ENCODE measurements at regions not wholly inside any gene's neighbourhood (a gene's known extent, or its start where the extent isn't known, plus 50 kb on each side); places are given as distances from the start of the nearest gene placed in this dataset.

GRCh38 chr15:53367740-53368139 lies 391.7 kb downstream of the WDR72 start:
- H3K27ac ChIP-seq (ENCODE audit: low read depth in 2 of 2, low read length in 1 of 2): no peak overlapping the region
- no peaks in the 10 kb centered on the region for H3K4me1 ChIP-seq (ENCODE audit: control insufficient read depth in 2 of 2, insufficient read depth in 2 of 2, low read length in 1 of 2)
- H3K27me3 ChIP-seq (ENCODE audit: control insufficient read depth in 1 of 2, insufficient read depth in 2 of 2, low read length in 2 of 2): no peaks in the 10 kb centered on the region
- H3K4me3 ChIP-seq (ENCODE audit: low read depth in 1 of 2, low read length in 2 of 2): no peak overlapping the region
- H3K36me3 ChIP-seq (ENCODE audit: control insufficient read depth in 2 of 2, insufficient read depth in 2 of 2, low read length in 1 of 2): no peaks in the 10 kb centered on the region
- 94 to 97% methylated on average over 1 of the region's 1 CpG for WGBS, 2 donors
- no peaks in the 10 kb centered on the region for H3K9me3 ChIP-seq (ENCODE audit: control insufficient read depth in 2 of 2, insufficient read depth in 1 of 2, low read depth in 1 of 2, low read length in 1 of 2)

GRCh38 chr15:53360881-53361280 lies 398.6 kb downstream of the WDR72 start:
- Histone ChIP-seq H3K36me3 (ENCODE audit: control insufficient read depth in 2 of 2, insufficient read depth in 2 of 2, low read length in 1 of 2) (no peaks in the 10 kb centered on the region), H3K27me3 (ENCODE audit: control insufficient read depth in 1 of 2, insufficient read depth in 2 of 2, low read length in 2 of 2) (no peaks in the 10 kb centered on the region), H3K9me3 (ENCODE audit: control insufficient read depth in 2 of 2, insufficient read depth in 1 of 2, low read depth in 1 of 2, low read length in 1 of 2) (no peaks in the 10 kb centered on the region), H3K4me3 (ENCODE audit: low read depth in 1 of 2, low read length in 2 of 2) (no peak overlapping the region), H3K27ac (ENCODE audit: low read depth in 2 of 2, low read length in 1 of 2) (no peak overlapping the region), H3K4me1 (ENCODE audit: control insufficient read depth in 2 of 2, insufficient read depth in 2 of 2, low read length in 1 of 2) (no peaks in the 10 kb centered on the region)
- WGBS, 2 donors: 75% methylated on average over 4 of the region's 4 CpGs

GRCh38 chr15:53359038-53359437 lies 400.4 kb downstream of the WDR72 start:
- H3K9me3 ChIP-seq (ENCODE audit: control insufficient read depth in 2 of 2, insufficient read depth in 1 of 2, low read depth in 1 of 2, low read length in 1 of 2): no peaks in the 10 kb centered on the region
- no peak overlapping the region for H3K27ac ChIP-seq (ENCODE audit: low read depth in 2 of 2, low read length in 1 of 2)
- no peaks in the 10 kb centered on the region for H3K4me1 ChIP-seq (ENCODE audit: control insufficient read depth in 2 of 2, insufficient read depth in 2 of 2, low read length in 1 of 2)
- H3K27me3 ChIP-seq (ENCODE audit: control insufficient read depth in 1 of 2, insufficient read depth in 2 of 2, low read length in 2 of 2): no peaks in the 10 kb centered on the region
- 75 to 81% methylated on average over 2 of the region's 2 CpGs for WGBS, 2 donors
- no peak overlapping the region for H3K4me3 ChIP-seq (ENCODE audit: low read depth in 1 of 2, low read length in 2 of 2)
- no peaks in the 10 kb centered on the region for H3K36me3 ChIP-seq (ENCODE audit: control insufficient read depth in 2 of 2, insufficient read depth in 2 of 2, low read length in 1 of 2)

- no peaks in the 10 kb centered on the region for H3K4me1 ChIP-seq (ENCODE audit: control insufficient read depth in 2 of 2, insufficient read depth in 2 of 2, low read length in 1 of 2)
Observed at GRCh38 chr15:53354874-53355273, 404.6 kb downstream of the WDR72 start.

GRCh38 chr15:53351373-53351772 lies 408.1 kb downstream of the WDR72 start:
- 53 to 62% methylated on average over 3 of the region's 3 CpGs for WGBS, 2 donors
- Histone ChIP-seq H3K36me3 (ENCODE audit: control insufficient read depth in 2 of 2, insufficient read depth in 2 of 2, low read length in 1 of 2) (no peaks in the 10 kb centered on the region), H3K4me3 (ENCODE audit: low read depth in 1 of 2, low read length in 2 of 2) (no peak overlapping the region), H3K4me1 (ENCODE audit: control insufficient read depth in 2 of 2, insufficient read depth in 2 of 2, low read length in 1 of 2) (no peaks in the 10 kb centered on the region), H3K27me3 (ENCODE audit: control insufficient read depth in 1 of 2, insufficient read depth in 2 of 2, low read length in 2 of 2) (no peaks in the 10 kb centered on the region), H3K27ac (ENCODE audit: low read depth in 2 of 2, low read length in 1 of 2) (no peak overlapping the region), H3K9me3 (ENCODE audit: control insufficient read depth in 2 of 2, insufficient read depth in 1 of 2, low read depth in 1 of 2, low read length in 1 of 2) (no peaks in the 10 kb centered on the region)

More at GRCh38 chr15:53354874-53355273, 404.6 kb downstream of the WDR72 start:
- Histone ChIP-seq H3K4me3 (ENCODE audit: low read depth in 1 of 2, low read length in 2 of 2) (no peak overlapping the region), H3K36me3 (ENCODE audit: control insufficient read depth in 2 of 2, insufficient read depth in 2 of 2, low read length in 1 of 2) (no peaks in the 10 kb centered on the region), H3K27me3 (ENCODE audit: control insufficient read depth in 1 of 2, insufficient read depth in 2 of 2, low read length in 2 of 2) (no peaks in the 10 kb centered on the region), H3K9me3 (ENCODE audit: control insufficient read depth in 2 of 2, insufficient read depth in 1 of 2, low read depth in 1 of 2, low read length in 1 of 2) (no peaks in the 10 kb centered on the region), H3K27ac (ENCODE audit: low read depth in 2 of 2, low read length in 1 of 2) (no peak overlapping the region)

GRCh38 chr15:53346583-53346982 lies 412.9 kb downstream of the WDR72 start:
- Histone ChIP-seq H3K4me3 (ENCODE audit: low read depth in 1 of 2, low read length in 2 of 2) (no peak overlapping the region), H3K4me1 (ENCODE audit: control insufficient read depth in 2 of 2, insufficient read depth in 2 of 2, low read length in 1 of 2) (no peaks in the 10 kb centered on the region), H3K36me3 (ENCODE audit: control insufficient read depth in 2 of 2, insufficient read depth in 2 of 2, low read length in 1 of 2) (no peaks in the 10 kb centered on the region), H3K27ac (ENCODE audit: low read depth in 2 of 2, low read length in 1 of 2) (no peak overlapping the region), H3K27me3 (ENCODE audit: control insufficient read depth in 1 of 2, insufficient read depth in 2 of 2, low read length in 2 of 2) (no peaks in the 10 kb centered on the region), H3K9me3 (ENCODE audit: control insufficient read depth in 2 of 2, insufficient read depth in 1 of 2, low read depth in 1 of 2, low read length in 1 of 2) (no peaks in the 10 kb centered on the region)
- WGBS, 2 donors: 68 to 73% methylated on average over 3 of the region's 3 CpGs

GRCh38 chr15:53331328-53332190 lies 427.9 kb downstream of the WDR72 start:
- H3K36me3 ChIP-seq (ENCODE audit: control insufficient read depth in 2 of 2, insufficient read depth in 2 of 2, low read length in 1 of 2): no peaks in the 10 kb centered on the region
- H3K9me3 ChIP-seq (ENCODE audit: control insufficient read depth in 2 of 2, insufficient read depth in 1 of 2, low read depth in 1 of 2, low read length in 1 of 2): no peaks in the 10 kb centered on the region
- no peak overlapping the region for H3K4me3 ChIP-seq (ENCODE audit: low read depth in 1 of 2, low read length in 2 of 2)
- no peak overlapping the region for H3K27ac ChIP-seq (ENCODE audit: low read depth in 2 of 2, low read length in 1 of 2)
- H3K27me3 ChIP-seq (ENCODE audit: control insufficient read depth in 1 of 2, insufficient read depth in 2 of 2, low read length in 2 of 2): no peaks in the 10 kb centered on the region
- WGBS, 2 donors: 56 to 57% methylated on average over 3 of the region's 3 CpGs
- no peaks in the 10 kb centered on the region for H3K4me1 ChIP-seq (ENCODE audit: control insufficient read depth in 2 of 2, insufficient read depth in 2 of 2, low read length in 1 of 2)

GRCh38 chr15:53328341-53328740 lies 431.1 kb downstream of the WDR72 start:
- Histone ChIP-seq H3K27me3 (ENCODE audit: control insufficient read depth in 1 of 2, insufficient read depth in 2 of 2, low read length in 2 of 2) (no peaks in the 10 kb centered on the region), H3K4me3 (ENCODE audit: low read depth in 1 of 2, low read length in 2 of 2) (no peak overlapping the region), H3K27ac (ENCODE audit: low read depth in 2 of 2, low read length in 1 of 2) (no peak overlapping the region), H3K36me3 (ENCODE audit: control insufficient read depth in 2 of 2, insufficient read depth in 2 of 2, low read length in 1 of 2) (no peaks in the 10 kb centered on the region), H3K4me1 (ENCODE audit: control insufficient read depth in 2 of 2, insufficient read depth in 2 of 2, low read length in 1 of 2) (no peaks in the 10 kb centered on the region), H3K9me3 (ENCODE audit: control insufficient read depth in 2 of 2, insufficient read depth in 1 of 2, low read depth in 1 of 2, low read length in 1 of 2) (no peaks in the 10 kb centered on the region)
- 30 to 37% methylated on average over 1 of the region's 1 CpG for WGBS, 2 donors

- WGBS, 2 donors: 68 to 76% methylated on average over 7 of the region's 7 CpGs
- Histone ChIP-seq H3K9me3 (ENCODE audit: control insufficient read depth in 2 of 2, insufficient read depth in 1 of 2, low read depth in 1 of 2, low read length in 1 of 2) (no peaks in the 10 kb centered on the region), H3K4me1 (ENCODE audit: control insufficient read depth in 2 of 2, insufficient read depth in 2 of 2, low read length in 1 of 2) (no peaks in the 10 kb centered on the region), H3K4me3 (ENCODE audit: low read depth in 1 of 2, low read length in 2 of 2) (no peak overlapping the region), H3K27ac (ENCODE audit: low read depth in 2 of 2, low read length in 1 of 2) (no peak overlapping the region), H3K27me3 (ENCODE audit: control insufficient read depth in 1 of 2, insufficient read depth in 2 of 2, low read length in 2 of 2) (no peaks in the 10 kb centered on the region), H3K36me3 (ENCODE audit: control insufficient read depth in 2 of 2, insufficient read depth in 2 of 2, low read length in 1 of 2) (no peaks in the 10 kb centered on the region)
Observed at GRCh38 chr15:53324061-53324460, 435.4 kb downstream of the WDR72 start.

- Histone ChIP-seq H3K36me3 (ENCODE audit: control insufficient read depth in 2 of 2, insufficient read depth in 2 of 2, low read length in 1 of 2) (no peaks in the 10 kb centered on the region), H3K27ac (ENCODE audit: low read depth in 2 of 2, low read length in 1 of 2) (no peak overlapping the region), H3K4me1 (ENCODE audit: control insufficient read depth in 2 of 2, insufficient read depth in 2 of 2, low read length in 1 of 2) (no peaks in the 10 kb centered on the region), H3K27me3 (ENCODE audit: control insufficient read depth in 1 of 2, insufficient read depth in 2 of 2, low read length in 2 of 2) (no peaks in the 10 kb centered on the region), H3K4me3 (ENCODE audit: low read depth in 1 of 2, low read length in 2 of 2) (no peak overlapping the region), H3K9me3 (ENCODE audit: control insufficient read depth in 2 of 2, insufficient read depth in 1 of 2, low read depth in 1 of 2, low read length in 1 of 2) (no peaks in the 10 kb centered on the region)
- 44 to 48% methylated on average over 3 of the region's 3 CpGs for WGBS, 2 donors
Observed at GRCh38 chr15:53323191-53323590, 436.3 kb downstream of the WDR72 start.

Measured in esophagus (tissue), 2 donors.